Body of pancreas (tissue), 4 donors: ENCODE measurements at regions not wholly inside any gene's neighbourhood (a gene's known extent, or its start where the extent isn't known, plus 50 kb on each side); places are given as distances from the start of the nearest gene placed in this dataset.

Source experiments
- POLR2A ChIP-seq, 3 donors: fragments of 450-650 bp; IDR thresholded peaks; one replicate each; pipeline ENCODE4 v1.6.1; 2016; ENCODE audit warnings: antibody characterized with exemption in 3 of 3, mild to moderate bottlenecking in 2 of 3
- TF ChIP-seq, protein P1 (sequence below), 7 experiments: fragments of 450-650 bp in 4 of 7; fragments of 200-600 bp in 3 of 7; sonication (generic) in 3 of 7; IDR thresholded peaks; one replicate each; pipeline ENCODE4 v1.5.1; 2016 to 2019; ENCODE audit warnings: antibody characterized with exemption in 7 of 7

DNA sequence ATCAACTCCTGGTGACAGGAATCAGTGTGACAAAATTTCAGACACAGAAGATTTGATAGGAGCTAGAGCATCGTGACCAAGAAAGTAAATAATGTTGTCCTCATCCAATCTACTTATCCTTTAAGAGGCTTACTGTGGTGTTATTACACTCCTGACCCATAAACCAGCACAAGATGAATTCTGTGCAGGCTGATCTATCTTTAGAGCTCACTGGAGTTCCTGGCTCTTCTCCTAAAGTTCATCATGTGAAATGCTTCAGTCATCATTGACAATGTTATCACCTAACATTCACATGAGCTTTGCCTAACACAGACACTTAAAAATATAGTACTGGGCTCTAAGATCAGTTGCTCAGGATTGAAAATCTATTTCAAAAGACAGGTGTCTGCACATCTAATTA lies 271.0 kb upstream of the HSF2 start:
- TF ChIP-seq, protein P1, sequence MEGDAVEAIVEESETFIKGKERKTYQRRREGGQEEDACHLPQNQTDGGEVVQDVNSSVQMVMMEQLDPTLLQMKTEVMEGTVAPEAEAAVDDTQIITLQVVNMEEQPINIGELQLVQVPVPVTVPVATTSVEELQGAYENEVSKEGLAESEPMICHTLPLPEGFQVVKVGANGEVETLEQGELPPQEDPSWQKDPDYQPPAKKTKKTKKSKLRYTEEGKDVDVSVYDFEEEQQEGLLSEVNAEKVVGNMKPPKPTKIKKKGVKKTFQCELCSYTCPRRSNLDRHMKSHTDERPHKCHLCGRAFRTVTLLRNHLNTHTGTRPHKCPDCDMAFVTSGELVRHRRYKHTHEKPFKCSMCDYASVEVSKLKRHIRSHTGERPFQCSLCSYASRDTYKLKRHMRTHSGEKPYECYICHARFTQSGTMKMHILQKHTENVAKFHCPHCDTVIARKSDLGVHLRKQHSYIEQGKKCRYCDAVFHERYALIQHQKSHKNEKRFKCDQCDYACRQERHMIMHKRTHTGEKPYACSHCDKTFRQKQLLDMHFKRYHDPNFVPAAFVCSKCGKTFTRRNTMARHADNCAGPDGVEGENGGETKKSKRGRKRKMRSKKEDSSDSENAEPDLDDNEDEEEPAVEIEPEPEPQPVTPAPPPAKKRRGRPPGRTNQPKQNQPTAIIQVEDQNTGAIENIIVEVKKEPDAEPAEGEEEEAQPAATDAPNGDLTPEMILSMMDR (IDR thresholded peaks at IDR 0.05), result no peak
- no peak for TF ChIP-seq POLR2A (IDR thresholded peaks at IDR 0.05)
